GM23338 (cell line): ENCODE measurements at regions not wholly inside any gene's neighbourhood (a gene's known extent, or its start where the extent isn't known, plus 50 kb on each side); places are given as distances from the start of the nearest gene placed in this dataset.
"Not testable (repeated sequence)": the region's sequence is repeated elsewhere in the genome, so short reads cannot be mapped to it uniquely, and the experiment has no call there.

ENCODE experiments used
- CTCF ChIP-seq, 2 experiments: fragments of 200-600 bp in 1 of 2; sonication (generic) in 1 of 2; conservative IDR thresholded peaks; 2 replicates each; pipeline versions ENCODE4 v1.5.1 to v1.6.1; 2016 to 2017; ENCODE audit warnings: antibody characterized with exemption in 2 of 2, low read depth in 2 of 2, mild to moderate bottlenecking in 2 of 2, moderate library complexity in 1 of 2
- EZH2 ChIP-seq: fragments of 200-600 bp; sonication (generic); IDR thresholded peaks from one replicate; pipeline ENCODE4 v1.8.0; 2017; ENCODE audit warnings: antibody characterized with exemption, mild to moderate bottlenecking, low read depth; ENCODE audit not compliant: unreplicated experiment

GRCh38 chr2:89544110-89544509 is 852.6 kb downstream of the RPIA start:
- TF ChIP-seq EZH2; CTCF (conservative IDR thresholded peaks at IDR 0.05; ENCODE audit: low read depth in 2 of 2): not testable (repeated sequence)
